Stimulated activated CD4-positive, alpha-beta T cell treated with anti-CD3 and anti-CD28 coated beads, Interleukin-12 subunit alpha, Interleukin-12 subunit beta, amount 100 ng/mL, for 4 hours (primary cell): ENCODE measurements at regions not wholly inside any gene's neighbourhood (a gene's known extent, or its start where the extent isn't known, plus 50 kb on each side); places are given as distances from the start of the nearest gene placed in this dataset.
"Not testable (repeated sequence)": the region's sequence is repeated elsewhere in the genome, so short reads cannot be mapped to it uniquely, and the experiment has no call there.

Experiments
- DNase-seq: peaks from one replicate; pipeline ENCODE4 v3.0.0-alpha.2; 2020

- no peak for DNase-seq
These were observed 278.5 kb downstream of the RPS4Y2 start for GRCh38 chrY:21034151-21035061.

- not testable (repeated sequence) for DNase-seq
These were observed 281.5 kb downstream of the RPS4Y2 start for GRCh38 chrY:21037398-21037797.

GRCh38 chrY:21039811-21040210 is 283.9 kb downstream of the RPS4Y2 start:
- no peak for DNase-seq

DNA sequence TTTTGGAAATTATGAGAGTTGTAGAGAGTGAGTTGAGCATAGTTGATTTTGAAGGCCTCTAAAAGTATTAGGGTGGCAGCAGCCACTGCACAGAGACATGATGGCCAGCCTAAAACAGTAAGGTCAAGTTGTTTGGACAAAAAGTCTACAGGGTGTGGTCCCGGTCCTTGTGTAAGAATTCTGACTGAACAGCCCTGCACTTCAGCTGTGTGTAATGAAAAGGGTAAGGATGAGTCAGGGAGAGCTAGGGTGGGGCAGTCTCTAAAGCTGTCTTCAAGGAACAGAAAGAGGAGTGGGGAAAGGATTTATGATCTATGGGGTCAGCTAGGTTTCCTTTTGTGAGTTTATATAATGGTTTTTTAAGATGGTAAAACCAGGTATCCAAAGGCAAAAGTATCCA is 284.8 kb downstream of the RPS4Y2 start:
- DNase-seq, result not testable (repeated sequence)

GRCh38 chrY:21073079-21073478 is 317.2 kb downstream of the RPS4Y2 start:
- DNase-seq, result no peak

- DNase-seq, result no peak
These were observed 317.8 kb downstream of the RPS4Y2 start for GRCh38 chrY:21073641-21074260.

DNA sequence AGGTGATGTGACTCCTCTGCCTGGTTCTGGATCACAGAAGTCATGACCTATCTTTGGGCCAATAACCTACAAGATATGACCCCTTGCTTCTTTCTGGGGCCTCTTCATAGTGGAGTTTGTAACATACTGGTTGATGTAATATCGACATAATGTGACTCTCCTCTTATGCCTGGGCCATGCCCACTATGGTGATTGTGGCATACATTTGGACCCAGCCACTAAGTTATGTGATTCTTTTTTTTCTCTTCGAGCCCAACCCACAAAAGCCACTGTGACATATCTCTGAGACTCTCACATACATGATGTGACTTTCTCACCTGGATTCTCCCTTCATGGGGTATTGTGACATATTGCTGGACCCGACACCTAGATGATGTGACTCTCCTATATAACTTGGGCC is 319.8 kb downstream of the RPS4Y2 start:
- no peak for DNase-seq

DNA sequence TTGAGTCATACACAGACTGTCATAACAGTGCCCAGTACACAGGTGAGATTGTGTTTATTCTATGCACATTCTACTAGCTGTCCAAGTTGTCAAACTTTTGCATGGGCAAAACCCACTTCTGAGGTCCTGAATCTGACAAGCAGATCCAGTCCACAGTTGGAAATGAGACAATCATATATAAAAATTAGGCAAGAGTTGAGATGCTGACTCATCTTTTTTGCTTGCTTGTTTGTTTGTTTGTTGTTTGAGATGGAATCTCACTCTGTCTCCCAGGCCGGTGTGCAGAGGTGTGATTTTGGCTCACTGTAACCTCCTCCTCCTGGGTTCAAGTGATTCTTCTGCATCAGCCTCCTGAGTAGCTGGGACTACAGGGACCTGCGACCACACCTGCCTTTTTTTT is 323.8 kb downstream of the RPS4Y2 start:
- no peak for DNase-seq

- no peak for DNase-seq
These were observed 326.0 kb downstream of the RPS4Y2 start for GRCh38 chrY:21081640-21082611.

DNA sequence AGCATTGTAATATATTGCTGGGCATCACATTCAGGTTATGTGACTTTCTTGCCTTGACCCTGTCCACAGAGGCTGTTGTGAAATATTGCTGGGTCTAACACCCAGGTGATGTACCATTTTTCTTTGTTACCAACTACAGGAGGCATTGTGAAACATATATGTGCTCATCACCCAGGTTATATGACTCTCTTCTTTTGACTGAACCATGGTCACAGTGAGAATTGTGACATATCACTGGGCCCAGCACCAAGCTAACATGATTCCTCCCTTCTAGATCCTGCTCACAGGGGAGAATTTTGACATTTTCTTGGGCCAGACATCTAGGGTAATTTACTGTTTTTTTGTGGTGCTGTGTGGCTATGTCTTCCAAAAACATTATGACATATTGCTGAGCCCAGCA is 326.7 kb downstream of the RPS4Y2 start:
- DNase-seq, result no peak

DNA sequence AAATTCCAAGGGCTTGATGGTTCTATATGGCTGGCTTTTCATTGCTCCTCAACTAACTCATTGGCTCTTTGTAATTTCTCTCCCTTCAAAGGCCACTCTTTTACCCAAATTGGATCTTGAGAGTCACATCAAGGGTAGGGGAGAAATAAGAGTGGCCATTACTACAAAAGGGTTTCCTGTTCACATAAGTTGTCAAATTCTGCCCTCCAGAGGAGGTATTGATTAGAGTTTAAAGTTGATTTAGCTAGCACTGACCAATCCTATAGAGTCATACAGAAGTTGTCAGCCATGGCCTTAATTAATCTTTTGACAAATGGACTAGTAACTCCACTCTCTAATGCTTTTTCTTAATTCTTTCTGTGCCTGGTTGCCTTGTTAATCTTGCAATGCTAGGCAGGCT is 336.0 kb downstream of the RPS4Y2 start:
- DNase-seq, result no peak

DNA sequence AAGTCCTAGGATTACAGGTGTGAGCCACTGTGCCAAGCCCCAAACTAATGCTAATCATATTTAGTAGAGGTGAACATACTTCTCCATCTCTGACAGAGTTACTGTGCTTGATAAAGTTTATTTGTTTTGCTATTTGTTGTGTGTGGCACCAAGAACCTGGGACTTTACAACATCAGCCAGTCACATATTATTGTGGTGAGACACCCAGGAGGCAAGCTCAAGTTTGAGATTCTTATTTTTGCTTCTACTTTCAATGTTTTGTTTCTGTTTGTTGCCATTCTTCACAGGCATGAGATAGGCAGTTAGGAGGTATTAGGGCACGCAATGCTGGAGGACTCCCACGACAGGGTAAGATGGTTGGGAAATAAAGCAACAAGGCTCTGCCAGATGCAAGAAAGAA is 346.6 kb downstream of the RPS4Y2 start:
- no peak for DNase-seq

- no peak for DNase-seq
These were observed 348.0 kb downstream of the RPS4Y2 start for GRCh38 chrY:21103885-21104284.

DNA sequence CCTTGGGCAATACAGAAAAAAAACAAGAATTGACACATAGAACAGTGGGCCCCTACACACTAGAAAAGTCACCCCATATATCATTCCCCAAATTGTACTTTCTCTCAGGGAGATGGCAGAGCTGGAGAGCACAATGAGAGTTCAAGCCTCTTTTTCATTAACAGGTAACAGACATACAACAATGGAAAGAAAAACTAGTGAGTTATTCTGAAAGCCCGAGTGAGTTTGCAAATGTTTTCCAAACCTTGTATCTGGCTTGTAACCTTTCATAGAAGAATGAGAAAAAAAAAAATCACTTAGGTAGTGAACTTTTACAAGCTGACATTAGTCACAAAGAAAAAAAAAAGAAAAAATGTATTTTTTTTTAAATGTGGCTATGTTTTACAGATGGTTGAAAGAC is 349.6 kb downstream of the RPS4Y2 start:
- DNase-seq, result no peak

DNA sequence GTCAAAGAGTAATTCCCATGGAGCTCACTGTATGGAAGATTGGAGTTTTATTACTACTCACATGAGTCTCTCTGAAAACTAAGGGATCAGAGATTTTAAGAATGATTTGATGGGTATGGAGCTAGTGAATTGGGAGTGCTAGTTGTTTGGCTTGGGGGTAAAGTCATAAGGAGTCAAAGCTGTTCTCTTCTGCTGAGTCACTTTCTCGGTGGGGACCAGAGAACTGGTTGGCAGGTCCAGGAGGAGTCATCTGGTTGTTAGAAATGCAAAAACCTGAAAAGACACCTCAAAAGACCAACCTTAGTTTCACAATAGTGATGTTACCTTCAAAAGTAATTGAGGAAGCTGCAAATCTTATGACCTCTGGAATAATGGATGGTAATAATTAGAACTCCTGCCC is 355.4 kb downstream of the RPS4Y2 start:
- DNase-seq, result no peak

DNA sequence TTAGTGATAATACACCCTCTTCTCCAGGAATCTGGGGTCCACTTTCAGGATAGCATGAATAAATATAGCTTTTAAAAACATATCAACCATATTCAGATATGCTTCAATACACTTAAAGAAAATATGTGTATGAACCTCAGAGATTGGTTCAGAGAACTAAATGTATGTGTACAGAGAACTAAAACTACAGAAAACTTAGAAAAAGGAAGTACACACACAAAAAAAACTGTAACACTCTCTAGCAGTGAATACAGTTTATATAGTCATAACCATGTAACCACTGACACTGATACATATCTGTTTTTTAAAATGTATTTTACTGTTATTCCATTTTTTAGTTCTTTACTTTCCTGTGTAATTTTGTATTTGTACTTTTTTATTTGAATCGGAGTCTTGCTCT is 365.2 kb downstream of the RPS4Y2 start:
- no peak for DNase-seq

- no peak for DNase-seq
These were observed 375.5 kb upstream of the RBMY1B start for GRCh38 chrY:21135591-21135990.

DNA sequence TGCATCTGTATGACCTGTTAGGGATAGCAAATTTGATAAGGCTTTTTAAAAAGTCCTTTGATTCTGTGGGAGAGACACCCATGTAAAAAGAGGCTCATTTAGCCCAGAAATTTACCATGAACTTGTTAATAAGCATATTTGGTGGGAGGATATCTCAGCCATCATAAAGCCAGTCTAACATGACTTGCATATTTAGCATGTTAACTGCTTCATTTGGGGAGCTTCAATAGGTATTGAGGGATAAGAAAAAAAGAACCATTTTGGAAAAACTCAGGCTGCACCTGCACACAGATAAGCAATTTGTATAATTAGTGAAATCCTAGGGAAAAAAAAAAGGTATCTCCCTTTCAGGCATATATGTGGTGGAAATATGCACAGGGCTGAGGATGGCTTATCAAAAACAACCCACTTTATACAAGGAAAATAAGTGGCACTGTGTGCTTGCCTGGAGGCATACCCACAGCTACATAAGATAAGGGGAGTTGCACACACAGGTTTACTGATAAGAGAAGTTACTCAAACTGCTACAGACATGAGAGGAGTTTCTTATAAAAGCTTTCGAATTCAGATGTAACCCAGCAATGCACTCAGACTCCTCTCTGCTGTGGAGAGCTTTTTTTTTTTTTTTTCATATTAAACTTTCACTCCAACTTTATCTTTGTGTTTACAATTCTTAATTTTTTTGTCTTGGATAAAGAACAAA is 372.9 kb upstream of the RBMY1B start:
- DNase-seq, result no peak

- no peak for DNase-seq
These were observed 364.8 kb upstream of the RBMY1B start for GRCh38 chrY:21146331-21146730.

- DNase-seq, result no peak
These were observed 361.2 kb upstream of the RBMY1B start for GRCh38 chrY:21149971-21150370.

DNA sequence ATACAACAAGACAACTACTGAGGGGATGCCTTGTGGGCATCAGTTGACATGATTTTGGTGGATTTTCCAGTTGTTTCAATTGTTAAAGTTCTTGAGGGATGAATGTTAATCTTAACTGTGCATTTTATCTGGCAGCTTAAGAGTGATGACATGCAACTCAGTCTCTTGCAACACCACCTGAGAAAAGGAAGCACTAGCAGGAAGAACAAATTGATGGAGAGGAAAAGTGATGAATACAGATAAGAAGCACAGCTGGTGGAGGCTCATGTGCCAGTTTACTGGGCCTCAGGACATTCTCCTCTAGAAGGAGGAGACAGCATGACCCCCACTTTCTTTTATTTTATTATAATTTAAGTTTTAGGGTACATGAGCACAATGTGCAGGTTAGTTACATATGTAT is 341.3 kb upstream of the RBMY1B start:
- no peak for DNase-seq

DNA sequence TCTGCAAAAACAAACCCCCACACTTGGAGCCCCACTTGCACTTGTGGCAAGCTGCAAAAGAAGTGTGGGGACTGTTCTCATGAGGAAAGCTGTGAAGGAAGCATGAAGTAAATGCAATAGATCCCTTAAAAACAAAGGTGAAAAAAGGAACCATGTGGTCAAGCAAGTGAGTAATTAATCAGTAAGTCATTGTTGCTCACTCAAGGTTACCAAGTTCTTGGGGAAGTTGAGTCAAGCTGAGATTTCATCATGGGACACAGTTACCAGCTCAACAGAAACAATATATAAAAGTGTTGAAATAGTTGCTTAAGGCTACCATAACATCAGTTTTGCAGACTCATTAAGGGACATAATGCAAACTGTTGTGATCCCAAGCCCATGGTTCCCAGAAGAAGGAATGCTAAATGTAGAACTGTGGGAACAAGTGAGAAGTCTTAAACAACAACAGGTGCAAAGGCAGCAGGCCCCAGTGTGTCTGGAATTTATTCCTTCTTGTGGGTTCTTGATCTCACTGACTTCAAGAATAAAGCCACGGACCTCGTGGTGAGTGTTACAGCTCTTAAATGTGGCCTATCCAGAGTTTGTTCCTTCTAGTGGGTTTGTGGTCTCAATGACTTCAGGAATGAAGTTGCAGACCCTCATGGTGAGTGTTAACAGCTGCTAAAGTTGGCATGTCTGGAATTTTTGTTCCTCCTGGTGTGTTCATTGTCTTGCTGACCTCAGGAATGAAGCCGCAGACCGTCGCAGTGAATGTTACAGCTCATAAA is 336.3 kb upstream of the RBMY1B start:
- no peak for DNase-seq
